Thyroid gland (tissue), 4 donors: ENCODE measurements at regions not wholly inside any gene's neighbourhood (a gene's known extent, or its start where the extent isn't known, plus 50 kb on each side); places are given as distances from the start of the nearest gene placed in this dataset.

Source experiments
- POLR2A ChIP-seq, 2 donors: fragments of 450-650 bp; IDR thresholded peaks; one replicate each; pipeline ENCODE4 v1.6.1; 2017; ENCODE audit warnings: antibody characterized with exemption in 2 of 2, mild to moderate bottlenecking in 2 of 2, moderate library complexity in 1 of 2
- TF ChIP-seq, protein P1 (sequence below), 6 experiments: fragments of 200-600 bp in 3 of 6; fragments of 450-650 bp in 3 of 6; sonication (generic) in 3 of 6; IDR thresholded peaks; one replicate each; pipeline ENCODE4 v1.5.1; 2016 to 2019; ENCODE audit warnings: antibody characterized with exemption in 6 of 6, mild to moderate bottlenecking in 2 of 6, inconsistent platforms in 1 of 6, moderate library complexity in 1 of 6

DNA sequence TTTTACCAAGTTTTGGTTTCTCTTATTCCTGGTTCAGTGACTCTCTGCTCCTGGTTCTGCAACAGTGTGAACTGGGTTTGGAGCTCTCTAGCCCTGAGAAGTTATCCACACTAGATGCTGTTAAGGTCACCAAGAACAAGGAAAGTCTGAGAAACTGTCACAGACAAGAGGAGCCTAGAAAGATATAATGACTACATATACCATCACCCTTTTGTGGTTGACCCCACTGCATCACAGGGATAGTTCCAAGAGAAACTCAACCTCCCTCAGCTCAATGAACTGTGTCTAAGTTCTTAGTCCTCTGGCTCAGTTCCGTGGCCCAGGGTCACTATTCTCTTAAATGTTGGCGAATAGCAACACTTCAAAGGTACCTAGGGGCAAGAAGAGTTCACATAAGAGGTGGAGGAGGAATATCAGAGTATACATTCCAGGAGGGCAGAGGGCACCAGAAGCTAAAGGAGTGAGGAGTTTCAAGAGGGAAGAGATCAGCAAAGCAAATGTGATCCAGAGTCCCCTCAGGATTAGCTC lies 171.5 kb downstream of the BUB3 start:
- TF ChIP-seq, protein P1, sequence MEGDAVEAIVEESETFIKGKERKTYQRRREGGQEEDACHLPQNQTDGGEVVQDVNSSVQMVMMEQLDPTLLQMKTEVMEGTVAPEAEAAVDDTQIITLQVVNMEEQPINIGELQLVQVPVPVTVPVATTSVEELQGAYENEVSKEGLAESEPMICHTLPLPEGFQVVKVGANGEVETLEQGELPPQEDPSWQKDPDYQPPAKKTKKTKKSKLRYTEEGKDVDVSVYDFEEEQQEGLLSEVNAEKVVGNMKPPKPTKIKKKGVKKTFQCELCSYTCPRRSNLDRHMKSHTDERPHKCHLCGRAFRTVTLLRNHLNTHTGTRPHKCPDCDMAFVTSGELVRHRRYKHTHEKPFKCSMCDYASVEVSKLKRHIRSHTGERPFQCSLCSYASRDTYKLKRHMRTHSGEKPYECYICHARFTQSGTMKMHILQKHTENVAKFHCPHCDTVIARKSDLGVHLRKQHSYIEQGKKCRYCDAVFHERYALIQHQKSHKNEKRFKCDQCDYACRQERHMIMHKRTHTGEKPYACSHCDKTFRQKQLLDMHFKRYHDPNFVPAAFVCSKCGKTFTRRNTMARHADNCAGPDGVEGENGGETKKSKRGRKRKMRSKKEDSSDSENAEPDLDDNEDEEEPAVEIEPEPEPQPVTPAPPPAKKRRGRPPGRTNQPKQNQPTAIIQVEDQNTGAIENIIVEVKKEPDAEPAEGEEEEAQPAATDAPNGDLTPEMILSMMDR (IDR thresholded peaks at IDR 0.05), result no peak
- TF ChIP-seq POLR2A (IDR thresholded peaks at IDR 0.05), result no peak
